ENCODE measurements at regions not wholly inside any gene's neighbourhood (a gene's known extent, or its start where the extent isn't known, plus 50 kb on each side); places are given as distances from the start of the nearest gene placed in this dataset.

DNA sequence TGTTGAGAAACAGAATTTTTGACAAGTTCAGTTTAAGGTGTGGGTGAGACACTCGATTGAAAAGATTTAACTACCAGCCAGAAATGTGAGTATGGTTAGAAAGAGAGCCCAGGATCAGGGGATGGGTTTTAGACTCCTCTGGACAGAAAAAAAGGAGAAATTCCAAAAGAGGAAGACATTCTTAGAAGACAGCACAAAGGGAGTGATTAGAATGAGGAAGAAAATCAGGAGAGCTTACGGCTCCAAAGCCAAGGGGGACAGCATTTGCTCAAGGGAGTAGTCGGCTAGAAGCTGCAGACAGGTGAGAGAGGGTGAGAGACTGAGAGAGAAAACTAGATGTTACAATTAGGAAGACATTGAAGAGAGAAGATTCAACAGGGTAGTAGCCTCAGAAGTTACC lies 166.1 kb downstream of the ADAMTS15 start:
- Histone ChIP-seq H3K4me1 (ENCODE audit: control insufficient read depth in 1 of 2, extremely low read depth in 1 of 2, insufficient read depth in 2 of 2, low read length in 2 of 2) (no peaks in the 10 kb centered on the region), H3K36me3 (ENCODE audit: control insufficient read depth in 2 of 2, extremely low read depth in 1 of 2, insufficient read depth in 1 of 2, low read length in 1 of 2) (no peaks in the 10 kb centered on the region), H3K27me3 (replicated peaks in 1 of 2; ENCODE audit: control insufficient read depth in 2 of 2, extremely low read depth in 1 of 2, insufficient read depth in 2 of 2, low read length in 1 of 2) (peaks cover 0 to 2% of the 10 kb centered on the region in 2 experiments), H3K9me3 (no peaks in the 10 kb centered on the region), H3K4me3 (ENCODE audit: control insufficient read depth in 1 of 2, extremely low read depth in 1 of 2, low read length in 1 of 2) (no peak overlapping the region), H3K27ac (ENCODE audit: low read length) (no peak overlapping the region)
- no peaks in the 10 kb centered on the region for H3K4me1 Mint-ChIP-seq
- ATAC-seq (replicated peaks in 1 of 4): no peak
- H3K27me3 Mint-ChIP-seq: no peaks in the 10 kb centered on the region
- WGBS (ENCODE audit: insufficient coverage): 64% methylated on average over 2 of the region's 3 CpGs
- no peak overlapping the region for H3K4me3 Mint-ChIP-seq
- no peak overlapping the region for H3K27ac Mint-ChIP-seq
- no peaks in the 10 kb centered on the region for H3K9me3 Mint-ChIP-seq
- no peak for DNase-seq
- POLR2A ChIA-PET: no interaction called here
- no peaks in the 10 kb centered on the region for H3K36me3 Mint-ChIP-seq
- CTCF ChIA-PET: no interaction called here

DNA sequence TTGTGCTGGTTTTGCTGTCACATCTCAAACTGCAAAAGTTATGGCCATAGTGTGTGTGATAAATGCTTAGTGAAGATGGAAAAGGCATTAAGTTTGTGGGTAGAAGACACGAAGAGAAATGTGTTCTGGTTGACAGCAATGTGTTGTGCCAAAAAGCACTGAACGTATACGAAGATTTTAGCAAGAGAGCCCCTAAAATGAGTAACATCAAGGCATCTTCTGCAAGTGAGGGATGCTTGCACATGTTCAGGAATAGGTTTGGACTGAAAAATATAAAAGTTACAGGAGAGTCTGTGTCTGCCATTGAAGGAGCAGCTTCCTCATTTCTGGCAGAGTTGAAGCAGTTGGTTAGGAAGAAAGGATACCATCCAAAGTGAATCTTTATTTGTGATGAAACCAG lies 167.1 kb downstream of the ADAMTS15 start:
- ChIA-PET POLR2A (no interaction called here), CTCF (no interaction called here)
- H3K4me1 Mint-ChIP-seq: no peaks in the 10 kb centered on the region
- no peaks in the 10 kb centered on the region for H3K9me3 Mint-ChIP-seq
- H3K9me3 ChIP-seq: no peaks in the 10 kb centered on the region
- DNase-seq (no peak), ATAC-seq (replicated peaks in 1 of 4) (no peak)
- H3K27me3 Mint-ChIP-seq: peaks cover under 1 to 3% of the 10 kb centered on the region in 2 donors
- no peak overlapping the region for H3K27ac Mint-ChIP-seq
- H3K4me3 ChIP-seq (ENCODE audit: control insufficient read depth in 1 of 2, extremely low read depth in 1 of 2, low read length in 1 of 2): no peak overlapping the region
- H3K27me3 ChIP-seq (replicated peaks in 1 of 2; ENCODE audit: control insufficient read depth in 2 of 2, extremely low read depth in 1 of 2, insufficient read depth in 2 of 2, low read length in 1 of 2): no peaks in the 10 kb centered on the region
- no peaks in the 10 kb centered on the region for H3K36me3 ChIP-seq (ENCODE audit: control insufficient read depth in 2 of 2, extremely low read depth in 1 of 2, insufficient read depth in 1 of 2, low read length in 1 of 2)
- no peak overlapping the region for H3K27ac ChIP-seq (ENCODE audit: low read length)
- no peaks in the 10 kb centered on the region for H3K36me3 Mint-ChIP-seq
- H3K4me1 ChIP-seq (ENCODE audit: control insufficient read depth in 1 of 2, extremely low read depth in 1 of 2, insufficient read depth in 2 of 2, low read length in 2 of 2): no peaks in the 10 kb centered on the region
- 86% methylated on average over 3 of the region's 3 CpGs for WGBS (ENCODE audit: insufficient coverage)
- no peak overlapping the region for H3K4me3 Mint-ChIP-seq

- H3K4me3 Mint-ChIP-seq: no peak overlapping the region
Measured at GRCh38 chr11:130616573-130616972, 168.1 kb downstream of the ADAMTS15 start.

DNA sequence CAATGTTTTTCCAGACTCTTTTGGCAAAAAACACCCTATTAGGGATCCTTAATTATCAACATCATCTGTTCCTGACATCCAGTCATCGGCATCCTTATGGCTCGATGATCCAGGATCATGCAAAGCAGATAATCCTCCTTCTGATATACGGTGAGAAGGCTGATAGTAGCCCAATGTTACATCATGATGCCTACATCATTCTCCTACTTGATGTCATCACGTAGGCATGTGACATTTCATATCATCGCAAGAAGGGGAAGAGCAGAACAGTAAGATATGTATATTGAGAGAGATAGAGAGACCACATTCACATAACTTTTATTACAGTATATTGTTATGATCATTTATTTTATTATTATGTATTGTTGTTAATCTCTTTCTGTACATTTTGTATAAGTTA lies 168.6 kb downstream of the ADAMTS15 start:
- whole genome bisulfite sequencing (ENCODE audit: insufficient coverage): 100% methylated on average over 1 of the region's 5 CpGs
- no peak overlapping the region for H3K4me3 Mint-ChIP-seq
- H3K9me3 ChIP-seq: no peaks in the 10 kb centered on the region
- no peak for ATAC-seq (replicated peaks in 1 of 4)
- H3K4me1 ChIP-seq (ENCODE audit: control insufficient read depth in 1 of 2, extremely low read depth in 1 of 2, insufficient read depth in 2 of 2, low read length in 2 of 2): no peaks in the 10 kb centered on the region
- no peak overlapping the region for H3K27ac Mint-ChIP-seq
- no peaks in the 10 kb centered on the region for H3K9me3 Mint-ChIP-seq
- no peaks in the 10 kb centered on the region for H3K36me3 ChIP-seq (ENCODE audit: control insufficient read depth in 2 of 2, extremely low read depth in 1 of 2, insufficient read depth in 1 of 2, low read length in 1 of 2)
- H3K4me3 ChIP-seq (ENCODE audit: control insufficient read depth in 1 of 2, extremely low read depth in 1 of 2, low read length in 1 of 2): no peak overlapping the region
- H3K4me1 Mint-ChIP-seq: no peaks in the 10 kb centered on the region
- POLR2A ChIA-PET: no interaction called here
- CTCF ChIA-PET: no interaction called here
- H3K36me3 Mint-ChIP-seq: no peaks in the 10 kb centered on the region
- no peak for DNase-seq
- H3K27ac ChIP-seq (ENCODE audit: low read length): no peak overlapping the region
- H3K27me3 ChIP-seq (replicated peaks in 1 of 2; ENCODE audit: control insufficient read depth in 2 of 2, extremely low read depth in 1 of 2, insufficient read depth in 2 of 2, low read length in 1 of 2): no peaks in the 10 kb centered on the region
- peaks cover 7 to 11% of the 10 kb centered on the region in 2 donors for H3K27me3 Mint-ChIP-seq

More at GRCh38 chr11:130616573-130616972, 168.1 kb downstream of the ADAMTS15 start:
- Histone ChIP-seq H3K36me3 (ENCODE audit: control insufficient read depth in 2 of 2, extremely low read depth in 1 of 2, insufficient read depth in 1 of 2, low read length in 1 of 2) (no peaks in the 10 kb centered on the region), H3K27ac (ENCODE audit: low read length) (no peak overlapping the region), H3K4me3 (ENCODE audit: control insufficient read depth in 1 of 2, extremely low read depth in 1 of 2, low read length in 1 of 2) (no peak overlapping the region), H3K4me1 (ENCODE audit: control insufficient read depth in 1 of 2, extremely low read depth in 1 of 2, insufficient read depth in 2 of 2, low read length in 2 of 2) (no peaks in the 10 kb centered on the region), H3K27me3 (replicated peaks in 1 of 2; ENCODE audit: control insufficient read depth in 2 of 2, extremely low read depth in 1 of 2, insufficient read depth in 2 of 2, low read length in 1 of 2) (no peaks in the 10 kb centered on the region), H3K9me3 (no peaks in the 10 kb centered on the region)
- H3K27ac Mint-ChIP-seq: no peak overlapping the region
- H3K9me3 Mint-ChIP-seq: no peaks in the 10 kb centered on the region
- WGBS (ENCODE audit: insufficient coverage): 92% methylated on average over 2 of the region's 3 CpGs
- H3K4me1 Mint-ChIP-seq: no peaks in the 10 kb centered on the region
- no peak for ATAC-seq (replicated peaks in 1 of 4)
- no peaks in the 10 kb centered on the region for H3K36me3 Mint-ChIP-seq
- DNase-seq: no peak
- ChIA-PET POLR2A (no interaction called here), CTCF (no interaction called here)
- H3K27me3 Mint-ChIP-seq: peaks cover 4 to 8% of the 10 kb centered on the region in 2 donors

GRCh38 chr11:130620548-130620947 lies 172.1 kb downstream of the ADAMTS15 start:
- peaks cover 21 to 27% of the 10 kb centered on the region in 2 donors for H3K27me3 Mint-ChIP-seq
- Histone ChIP-seq H3K4me3 (ENCODE audit: control insufficient read depth in 1 of 2, extremely low read depth in 1 of 2, low read length in 1 of 2) (no peak overlapping the region), H3K36me3 (ENCODE audit: control insufficient read depth in 2 of 2, extremely low read depth in 1 of 2, insufficient read depth in 1 of 2, low read length in 1 of 2) (no peaks in the 10 kb centered on the region), H3K4me1 (ENCODE audit: control insufficient read depth in 1 of 2, extremely low read depth in 1 of 2, insufficient read depth in 2 of 2, low read length in 2 of 2) (no peaks in the 10 kb centered on the region), H3K27ac (ENCODE audit: low read length) (no peak overlapping the region), H3K9me3 (no peaks in the 10 kb centered on the region), H3K27me3 (replicated peaks in 1 of 2; ENCODE audit: control insufficient read depth in 2 of 2, extremely low read depth in 1 of 2, insufficient read depth in 2 of 2, low read length in 1 of 2) (peaks cover 0 to 3% of the 10 kb centered on the region in 2 experiments)
- 49% methylated on average over 4 of the region's 4 CpGs for WGBS (ENCODE audit: insufficient coverage)
- H3K36me3 Mint-ChIP-seq: no peaks in the 10 kb centered on the region
- no peak overlapping the region for H3K27ac Mint-ChIP-seq
- ChIA-PET CTCF (no interaction called here), POLR2A (no interaction called here)
- DNase-seq: no peak
- H3K4me1 Mint-ChIP-seq: no peaks in the 10 kb centered on the region
- H3K4me3 Mint-ChIP-seq: no peak overlapping the region
- no peaks in the 10 kb centered on the region for H3K9me3 Mint-ChIP-seq
- ATAC-seq (replicated peaks in 1 of 4): no peak

DNA sequence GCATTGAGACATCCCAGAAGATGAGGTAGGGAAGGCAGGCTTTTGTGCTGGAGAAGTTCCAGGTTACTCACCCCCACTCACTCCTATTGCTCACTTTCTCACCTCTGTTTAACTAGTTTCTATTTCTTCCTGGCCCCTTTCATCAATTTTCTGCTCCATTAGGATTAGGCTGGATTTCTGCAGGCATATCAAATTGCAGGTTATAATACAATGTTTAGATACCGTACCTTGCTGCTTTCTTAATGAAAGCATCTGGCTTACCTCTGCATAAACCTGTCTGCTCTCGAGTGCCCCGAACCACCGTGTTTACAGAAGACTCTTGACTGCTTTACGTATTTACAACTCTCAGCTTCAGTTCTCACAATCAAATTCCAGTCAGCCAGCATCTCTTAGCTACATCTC lies 173.7 kb downstream of the ADAMTS15 start:
- 78% methylated on average over 4 of the region's 5 CpGs for WGBS (ENCODE audit: insufficient coverage)
- peaks cover 21 to 27% of the 10 kb centered on the region in 2 donors for H3K27me3 Mint-ChIP-seq
- ATAC-seq (replicated peaks in 1 of 4): no peak
- ChIA-PET CTCF (no interaction called here), POLR2A (no interaction called here)
- Histone ChIP-seq H3K9me3 (no peaks in the 10 kb centered on the region), H3K27me3 (replicated peaks in 1 of 2; ENCODE audit: control insufficient read depth in 2 of 2, extremely low read depth in 1 of 2, insufficient read depth in 2 of 2, low read length in 1 of 2) (peaks cover 0 to 3% of the 10 kb centered on the region in 2 experiments), H3K27ac (ENCODE audit: low read length) (no peak overlapping the region), H3K36me3 (ENCODE audit: control insufficient read depth in 2 of 2, extremely low read depth in 1 of 2, insufficient read depth in 1 of 2, low read length in 1 of 2) (no peaks in the 10 kb centered on the region), H3K4me1 (ENCODE audit: control insufficient read depth in 1 of 2, extremely low read depth in 1 of 2, insufficient read depth in 2 of 2, low read length in 2 of 2) (no peaks in the 10 kb centered on the region), H3K4me3 (ENCODE audit: control insufficient read depth in 1 of 2, extremely low read depth in 1 of 2, low read length in 1 of 2) (no peak overlapping the region)
- H3K4me3 Mint-ChIP-seq: no peak overlapping the region
- no peak for DNase-seq
- H3K9me3 Mint-ChIP-seq: no peaks in the 10 kb centered on the region
- H3K36me3 Mint-ChIP-seq: no peaks in the 10 kb centered on the region
- H3K4me1 Mint-ChIP-seq: no peaks in the 10 kb centered on the region
- no peak overlapping the region for H3K27ac Mint-ChIP-seq
